GM12865 (cell line): ENCODE measurements at regions not wholly inside any gene's neighbourhood (a gene's known extent, or its start where the extent isn't known, plus 50 kb on each side); places are given as distances from the start of the nearest gene placed in this dataset.

Experiments
- DNase-seq: peaks from one replicate; pipeline ENCODE4 v3.0.0; 2010; ENCODE audit warnings: low read depth
- H3K4me3 ChIP-seq: 2 replicates; pipeline ENCODE4 v1.5.1; 2011; ENCODE audit warnings: mild to moderate bottlenecking, low read depth, low read length, control low read depth
- TF ChIP-seq, protein P1 (sequence below): IDR thresholded peaks from 2 replicates; pipeline ENCODE4 v1.5.1; 2011; ENCODE audit warnings: low read length, control low read depth, low read depth, inconsistent platforms; ENCODE audit not compliant: insufficient read depth; ENCODE audit errors: missing control alignments

DNA sequence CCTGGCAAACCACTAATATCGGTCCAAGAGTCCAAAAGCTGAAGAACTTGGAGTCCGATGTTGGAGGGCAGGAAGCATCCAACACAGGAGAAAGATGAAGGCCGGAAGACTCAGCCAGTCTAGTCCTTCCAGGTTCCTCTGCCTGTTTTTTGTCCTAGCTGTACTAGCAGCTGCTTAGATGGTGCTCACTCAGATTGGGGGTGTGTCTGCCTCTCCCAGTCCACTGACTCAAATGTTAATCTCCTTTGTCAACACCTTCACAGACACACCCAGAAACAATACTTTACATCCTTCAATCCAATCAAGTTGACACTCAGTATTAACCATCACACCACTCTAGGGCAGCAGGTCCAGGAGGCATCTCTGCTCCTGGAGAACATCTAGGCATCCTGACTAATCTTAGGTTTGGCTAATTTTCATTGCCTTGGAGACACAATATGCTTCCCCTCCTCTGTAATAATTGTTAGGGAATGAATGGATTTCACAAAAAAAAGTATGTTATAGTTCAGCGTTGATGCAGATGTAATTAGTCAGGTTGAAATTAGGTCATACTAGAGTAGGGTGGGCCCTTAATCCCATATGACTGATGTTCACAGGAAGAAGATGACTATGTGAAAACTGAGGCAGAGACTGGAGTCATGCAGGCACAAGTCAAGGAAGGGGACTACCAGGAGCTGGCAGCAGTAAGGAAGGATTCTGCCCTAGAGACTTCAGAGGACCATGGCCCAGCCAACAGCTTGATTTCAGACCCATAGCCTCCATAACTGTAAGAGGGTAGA lies 183.4 kb downstream of the RBM26 start:
- H3K4me3 ChIP-seq, result no peak overlapping the region
- no peak for DNase-seq
- TF ChIP-seq, protein P1, sequence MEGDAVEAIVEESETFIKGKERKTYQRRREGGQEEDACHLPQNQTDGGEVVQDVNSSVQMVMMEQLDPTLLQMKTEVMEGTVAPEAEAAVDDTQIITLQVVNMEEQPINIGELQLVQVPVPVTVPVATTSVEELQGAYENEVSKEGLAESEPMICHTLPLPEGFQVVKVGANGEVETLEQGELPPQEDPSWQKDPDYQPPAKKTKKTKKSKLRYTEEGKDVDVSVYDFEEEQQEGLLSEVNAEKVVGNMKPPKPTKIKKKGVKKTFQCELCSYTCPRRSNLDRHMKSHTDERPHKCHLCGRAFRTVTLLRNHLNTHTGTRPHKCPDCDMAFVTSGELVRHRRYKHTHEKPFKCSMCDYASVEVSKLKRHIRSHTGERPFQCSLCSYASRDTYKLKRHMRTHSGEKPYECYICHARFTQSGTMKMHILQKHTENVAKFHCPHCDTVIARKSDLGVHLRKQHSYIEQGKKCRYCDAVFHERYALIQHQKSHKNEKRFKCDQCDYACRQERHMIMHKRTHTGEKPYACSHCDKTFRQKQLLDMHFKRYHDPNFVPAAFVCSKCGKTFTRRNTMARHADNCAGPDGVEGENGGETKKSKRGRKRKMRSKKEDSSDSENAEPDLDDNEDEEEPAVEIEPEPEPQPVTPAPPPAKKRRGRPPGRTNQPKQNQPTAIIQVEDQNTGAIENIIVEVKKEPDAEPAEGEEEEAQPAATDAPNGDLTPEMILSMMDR, result no peak

DNA sequence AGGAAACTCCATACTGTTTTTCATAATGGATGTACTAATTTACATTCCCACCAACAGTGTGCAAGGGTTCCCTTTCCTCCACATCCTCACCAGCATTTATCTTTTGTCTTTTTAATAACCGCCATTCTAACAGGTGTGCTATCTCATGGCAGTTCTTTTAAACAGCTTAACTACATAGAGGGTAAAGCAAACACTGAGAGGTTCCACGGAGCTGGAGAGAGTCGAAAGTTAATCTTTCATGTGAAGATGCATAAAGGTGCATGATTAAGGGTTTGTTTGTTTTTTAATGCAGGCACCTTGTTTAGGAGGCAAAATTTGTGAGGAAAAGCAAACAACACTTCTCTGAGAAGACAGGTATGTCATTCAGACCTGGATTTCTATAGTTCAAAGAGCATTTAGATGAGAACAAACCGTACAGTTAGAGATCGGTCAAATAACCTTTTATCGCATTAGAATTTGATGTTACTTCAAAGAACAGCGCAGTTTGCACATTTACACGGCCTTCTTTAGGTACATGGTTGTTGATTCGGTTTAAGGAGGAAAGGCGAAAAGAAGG lies 193.9 kb downstream of the RBM26 start:
- no peak for DNase-seq
- TF ChIP-seq, protein P1, result no peak
- H3K4me3 ChIP-seq, result no peak overlapping the region

DNA sequence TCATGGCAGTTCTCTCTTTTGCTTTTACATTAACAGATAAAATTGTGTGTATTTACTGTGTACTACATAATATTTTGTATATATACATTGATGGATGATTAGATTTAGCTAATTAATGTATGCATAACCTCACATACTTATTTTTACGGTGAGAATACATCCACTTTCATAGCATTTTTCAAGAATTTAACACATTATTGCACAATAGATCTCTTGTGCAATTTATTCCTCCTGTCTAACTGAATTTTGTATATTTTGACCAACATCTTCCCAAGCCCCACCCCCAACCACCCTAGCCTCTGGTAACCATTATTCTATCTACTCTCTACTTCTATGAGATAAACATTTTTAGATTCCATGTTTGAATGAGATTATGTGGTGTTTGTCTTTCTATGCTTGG lies 194.7 kb downstream of the RBM26 start:
- DNase-seq, result no peak
- no peak overlapping the region for H3K4me3 ChIP-seq
- TF ChIP-seq, protein P1, result no peak

DNA sequence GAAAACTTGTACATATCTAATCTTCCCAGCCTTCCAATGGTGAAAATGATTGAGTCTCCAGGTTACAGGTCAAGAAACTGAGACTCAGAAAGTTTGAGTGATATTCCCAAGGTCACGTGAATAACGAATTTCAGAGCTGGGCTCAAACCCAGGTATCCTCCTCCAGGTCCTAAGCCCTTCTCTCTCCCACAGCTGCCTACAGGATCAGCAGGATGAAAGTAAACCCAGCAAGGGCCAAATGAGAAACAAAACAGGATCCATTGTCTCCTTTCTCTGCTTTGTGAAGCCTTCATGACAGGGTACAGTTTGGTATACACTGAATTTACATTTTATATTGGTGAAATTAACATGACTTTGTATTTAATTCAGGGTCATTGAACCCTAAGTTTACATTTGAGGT lies 208.1 kb downstream of the RBM26 start:
- TF ChIP-seq, protein P1, result no peak
- no peak overlapping the region for H3K4me3 ChIP-seq
- DNase-seq, result no peak

DNA sequence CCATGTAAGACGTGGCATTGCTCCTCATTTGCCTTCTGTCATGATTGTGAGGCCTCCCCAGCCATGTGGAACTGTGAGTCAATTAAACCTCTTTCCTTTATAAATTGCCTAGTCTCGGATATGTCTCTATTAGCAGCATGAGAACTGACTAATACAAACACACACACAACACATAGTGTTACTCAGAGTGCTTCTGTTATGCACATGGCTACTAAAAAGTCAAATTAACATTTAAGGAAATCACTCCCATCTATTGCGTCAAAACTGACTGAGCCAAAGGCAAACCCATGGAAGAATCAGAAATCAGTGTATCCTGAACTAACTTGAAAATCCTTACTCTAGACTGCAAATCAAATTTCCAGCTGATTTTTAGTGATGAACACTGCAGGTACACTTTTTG lies 209.2 kb downstream of the RBM26 start:
- no peak overlapping the region for H3K4me3 ChIP-seq
- no peak for DNase-seq
- TF ChIP-seq, protein P1, result no peak

DNA sequence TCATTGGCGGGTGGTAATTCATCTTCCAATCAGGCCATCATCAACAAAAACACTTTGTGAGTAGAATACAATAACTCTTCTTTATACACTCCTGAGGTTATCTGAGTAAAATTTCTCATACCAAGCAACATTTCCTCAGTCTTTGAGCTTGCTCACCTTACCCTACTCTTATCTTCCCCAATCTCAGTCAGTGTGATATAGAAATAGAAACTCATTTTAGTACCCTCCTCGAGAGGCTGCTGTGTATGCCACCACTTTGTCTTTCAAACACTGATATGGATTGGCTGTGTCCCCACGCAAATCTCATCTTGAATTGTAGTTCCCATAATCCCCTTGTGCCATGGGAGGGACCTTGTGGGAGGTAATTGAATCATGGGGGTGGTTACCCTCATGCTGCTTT lies 209.7 kb downstream of the RBM26 start:
- no peak overlapping the region for H3K4me3 ChIP-seq
- no peak for DNase-seq
- TF ChIP-seq, protein P1, result no peak
